Adrenal gland (tissue), 5 donors: ENCODE measurements at regions not wholly inside any gene's neighbourhood (a gene's known extent, or its start where the extent isn't known, plus 50 kb on each side); places are given as distances from the start of the nearest gene placed in this dataset.

ENCODE experiments used
- CTCF ChIP-seq, 6 experiments: fragments of 450-650 bp in 4 of 6; fragments of 200-600 bp in 2 of 6; sonication (generic) in 1 of 6; IDR thresholded peaks; 1 replicate in 5 of 6; 2 replicates in 1 of 6; pipeline versions ENCODE4 v1.5.1 to v1.8.0; 2016 to 2021; ENCODE audit warnings: antibody characterized with exemption in 6 of 6, mild to moderate bottlenecking in 2 of 6, moderate library complexity in 1 of 6
- POLR2A ChIP-seq, 2 donors: fragments of 450-650 bp; IDR thresholded peaks; one replicate each; pipeline ENCODE4 v1.6.1; 2017; ENCODE audit warnings: antibody characterized with exemption in 2 of 2, mild to moderate bottlenecking in 2 of 2, moderate library complexity in 1 of 2
- donor health status: DM: no; HTN: no; CAD: no.

GRCh38 chr1:166766942-166767341 lies 72.3 kb upstream of the POGK start:
- TF ChIP-seq CTCF (IDR thresholded peaks at IDR 0.05) = no peak
- TF ChIP-seq POLR2A (IDR thresholded peaks at IDR 0.05) = no peak
